Right renal pelvis (tissue), 4 donors: ENCODE measurements at regions not wholly inside any gene's neighbourhood (a gene's known extent, or its start where the extent isn't known, plus 50 kb on each side); places are given as distances from the start of the nearest gene placed in this dataset.
"Not testable (repeated sequence)": the region's sequence is repeated elsewhere in the genome, so short reads cannot be mapped to it uniquely, and the experiment has no call there.

ENCODE experiments used
- DNase-seq, 4 donors: peaks; one replicate each; pipeline ENCODE4 v3.0.0-alpha.2; 2013; ENCODE audit warnings: low read depth in 4 of 4, low spot score in 3 of 4, missing footprints in 1 of 4

GRCh38 chr9:42239445-42240260 lies 56.2 kb downstream of the SPATA31A6 start:
- DNase-seq: not testable (repeated sequence)

- DNase-seq: not testable (repeated sequence)
Measured at GRCh38 chr9:42240261-42240579, 56.8 kb downstream of the SPATA31A6 start.

GRCh38 chr9:42243211-42243610 lies 59.8 kb downstream of the SPATA31A6 start:
- DNase-seq: not testable (repeated sequence)

GRCh38 chr9:42243822-42244221 lies 60.4 kb downstream of the SPATA31A6 start:
- DNase-seq: not testable (repeated sequence)

- DNase-seq: not testable (repeated sequence)
Measured at GRCh38 chr9:42268729-42269128, 85.3 kb downstream of the SPATA31A6 start.

- not testable (repeated sequence) for DNase-seq
Measured at GRCh38 chr9:42269171-42269570, 85.7 kb downstream of the SPATA31A6 start.

GRCh38 chr9:42273191-42273590 lies 89.7 kb downstream of the SPATA31A6 start:
- DNase-seq: not testable (repeated sequence)

GRCh38 chr9:42275141-42275540 lies 91.7 kb downstream of the SPATA31A6 start:
- no peak for DNase-seq

GRCh38 chr9:42282531-42283178 lies 99.2 kb downstream of the SPATA31A6 start:
- DNase-seq: not testable (repeated sequence)

- DNase-seq: not testable (repeated sequence)
Measured at GRCh38 chr9:42283179-42283543, 99.7 kb downstream of the SPATA31A6 start.

- not testable (repeated sequence) for DNase-seq
Measured at GRCh38 chr9:42286145-42286845, 102.8 kb downstream of the SPATA31A6 start.

GRCh38 chr9:42288002-42288864 lies 104.8 kb downstream of the SPATA31A6 start:
- DNase-seq: not testable (repeated sequence)

GRCh38 chr9:42288865-42289229 lies 105.4 kb downstream of the SPATA31A6 start:
- not testable (repeated sequence) for DNase-seq

- DNase-seq: not testable (repeated sequence)
Measured at GRCh38 chr9:42300124-42300523, 116.7 kb downstream of the SPATA31A6 start.

- not testable (repeated sequence) for DNase-seq
Measured at GRCh38 chr9:42306625-42307024, 123.2 kb downstream of the SPATA31A6 start.

- not testable (repeated sequence) for DNase-seq
Measured at GRCh38 chr9:42307449-42307848, 124.0 kb downstream of the SPATA31A6 start.

GRCh38 chr9:42310972-42311371 lies 127.5 kb downstream of the SPATA31A6 start:
- not testable (repeated sequence) for DNase-seq

- DNase-seq: not testable (repeated sequence)
Measured at GRCh38 chr9:42316026-42316425, 132.6 kb downstream of the SPATA31A6 start.

- DNase-seq: not testable (repeated sequence)
Measured at GRCh38 chr9:42317677-42318076, 134.2 kb downstream of the SPATA31A6 start.

- not testable (repeated sequence) for DNase-seq
Measured at GRCh38 chr9:42323084-42323809, 139.8 kb downstream of the SPATA31A6 start.
